ENCODE measurements at regions not wholly inside any gene's neighbourhood (a gene's known extent, or its start where the extent isn't known, plus 50 kb on each side); places are given as distances from the start of the nearest gene placed in this dataset.

- no peak for TF ChIP-seq CTCF (IDR thresholded peaks at IDR 0.05)
- TF ChIP-seq POLR2A (IDR thresholded peaks at IDR 0.05): no peak
These were observed 244.8 kb downstream of the IKZF2 start for GRCh38 chr2:212906620-212907019.
